OCI-LY3 (cell line): ENCODE measurements at regions not wholly inside any gene's neighbourhood (a gene's known extent, or its start where the extent isn't known, plus 50 kb on each side); places are given as distances from the start of the nearest gene placed in this dataset.

ENCODE experiments used
- H2AFZ ChIP-seq: fragments of 200-600, 300-600 bp; shearing (Covaris generic); 2 replicates; pipeline ENCODE4 v1.6.0; 2014; ENCODE audit warnings: antibody characterized with exemption, low read depth, low read length
- H3K27ac ChIP-seq: fragments of 200-600, 300-600 bp; sonication (generic); 2 replicates; pipeline ENCODE4 v1.5.1; 2014; ENCODE audit warnings: mild to moderate bottlenecking, low read length, moderate library complexity, mixed read lengths
- H3K27me3 ChIP-seq: fragments of 200-600, 300-600 bp; sonication (generic); 2 replicates; pipeline ENCODE4 v1.6.1; 2014; ENCODE audit warnings: low read depth, low read length, mixed read lengths
- H3K36me3 ChIP-seq: fragments of 200-600, 300-600 bp; sonication (generic); replicated peaks from 2 replicates; pipeline ENCODE3; 2014; ENCODE audit warnings: low read depth, low read length, mixed read lengths
- H3K4me1 ChIP-seq: fragments of 300-600, 200-600 bp; sonication (generic); 2 replicates; pipeline ENCODE4 v1.6.1; 2014; ENCODE audit warnings: low read length, mixed read lengths
- H3K4me2 ChIP-seq: fragments of 200-600, 300-600 bp; sonication (generic); 2 replicates; pipeline ENCODE4 v1.6.1; 2014; ENCODE audit warnings: low read length, mixed read lengths
- H3K4me3 ChIP-seq: fragments of 300-600, 200-600 bp; sonication (generic); 2 replicates; pipeline ENCODE4 v1.5.1; 2014; ENCODE audit warnings: antibody characterized with exemption, mild to moderate bottlenecking, low read length, moderate library complexity
- H3K79me2 ChIP-seq: fragments of 300-600, 200-600 bp; shearing (Covaris generic); 2 replicates; pipeline ENCODE4 v1.6.1; 2014; ENCODE audit warnings: mild to moderate bottlenecking, low read length, mixed read lengths
- H3K9ac ChIP-seq: fragments of 300-600, 200-600 bp; shearing (Covaris generic); 2 replicates; pipeline ENCODE4 v1.6.0; 2014; ENCODE audit warnings: mild to moderate bottlenecking, low read length, moderate library complexity
- H3K9me3 ChIP-seq: fragments of 200-600, 300-600 bp; shearing (Covaris generic); 2 replicates; pipeline ENCODE4 v1.6.1; 2014; ENCODE audit warnings: low read length, mixed read lengths; ENCODE audit not compliant: insufficient read depth
- H4K20me1 ChIP-seq: fragments of 200-600, 300-600 bp; sonication (generic); 2 replicates; pipeline ENCODE4 v1.6.1; 2016; ENCODE audit warnings: low read length, mixed read lengths; ENCODE audit not compliant: insufficient read depth
- CTCF ChIP-seq: fragments of 200-600, 300-600 bp; sonication (generic); IDR thresholded peaks from 2 replicates; pipeline ENCODE4 v1.5.1; 2014; ENCODE audit warnings: antibody characterized with exemption, low read length, low read depth
- EZH2phosphoT487 ChIP-seq: fragments of 200-600 bp; shearing (Covaris generic); IDR thresholded peaks from 2 replicates; pipeline ENCODE4 v1.6.1; 2018; ENCODE audit warnings: antibody characterized with exemption, mixed run types, low read depth

GRCh38 chr5:169423580-169424278 is 122.8 kb upstream of the SLIT3 start:
- H3K4me3 ChIP-seq, result peak overlapping the region; percentile 11; the same call in 1 of the 2 replicates
- H4K20me1 ChIP-seq, result no peaks in the 10 kb centered on the region
- no peaks in the 10 kb centered on the region for H3K36me3 ChIP-seq
- H3K79me2 ChIP-seq, result no peaks in the 10 kb centered on the region
- H3K27me3 ChIP-seq, result peaks cover 66% of the 10 kb centered on the region
- H3K4me1 ChIP-seq, result peaks cover 59% of the 10 kb centered on the region
- H2AFZ ChIP-seq, result peak overlapping the region; percentile 52; the same call in 1 of the 2 replicates
- no peak overlapping the region for H3K9ac ChIP-seq
- TF ChIP-seq EZH2phosphoT487 (no peak), CTCF (no peak)
- peak overlapping the region; percentile 57 for H3K4me2 ChIP-seq
- peak overlapping the region; percentile 57 for H3K27ac ChIP-seq
- H3K9me3 ChIP-seq, result peaks cover under 1% of the 10 kb centered on the region; the same call in 1 of the 2 replicates

- Histone ChIP-seq H3K9ac (no peak overlapping the region), H3K4me2 (no peak overlapping the region), H3K79me2 (no peaks in the 10 kb centered on the region), H3K4me1 (peaks cover 68% of the 10 kb centered on the region), H2AFZ (no peak overlapping the region), H4K20me1 (no peaks in the 10 kb centered on the region), H3K36me3 (no peaks in the 10 kb centered on the region), H3K9me3 (peaks cover 4% of the 10 kb centered on the region; the same call in 1 of the 2 replicates), H3K4me3 (no peak overlapping the region), H3K27ac (no peak overlapping the region), H3K27me3 (peaks cover 69% of the 10 kb centered on the region)
- TF ChIP-seq CTCF (no peak), EZH2phosphoT487 (no peak)
These were observed 121.1 kb upstream of the SLIT3 start for GRCh38 chr5:169422087-169422486.

GRCh38 chr5:169421677-169422076 is 120.7 kb upstream of the SLIT3 start:
- Histone ChIP-seq H3K79me2 (no peaks in the 10 kb centered on the region), H3K27me3 (peaks cover 69% of the 10 kb centered on the region), H3K4me3 (no peak overlapping the region), H3K4me2 (no peak overlapping the region), H3K9me3 (peaks cover 4% of the 10 kb centered on the region; the same call in 1 of the 2 replicates), H3K4me1 (peaks cover 68% of the 10 kb centered on the region), H4K20me1 (no peaks in the 10 kb centered on the region), H3K9ac (no peak overlapping the region), H2AFZ (no peak overlapping the region), H3K27ac (no peak overlapping the region), H3K36me3 (no peaks in the 10 kb centered on the region)
- TF ChIP-seq EZH2phosphoT487 (no peak), CTCF (no peak)

- TF ChIP-seq EZH2phosphoT487 (no peak), CTCF (no peak)
- Histone ChIP-seq H3K9me3 (peaks cover 4% of the 10 kb centered on the region; the same call in 1 of the 2 replicates), H3K9ac (no peak overlapping the region), H2AFZ (no peak overlapping the region), H3K36me3 (no peaks in the 10 kb centered on the region), H3K4me1 (peaks cover 48% of the 10 kb centered on the region), H3K4me3 (no peak overlapping the region), H3K79me2 (no peaks in the 10 kb centered on the region), H3K4me2 (peak overlapping the region; percentile 75; the same call in 1 of the 2 replicates), H3K27ac (no peak overlapping the region), H4K20me1 (0 out of 2 replicates have a peak, but pooled peaks cover 5% of the 10 kb centered on the region), H3K27me3 (peaks cover 83% of the 10 kb centered on the region)
These were observed 116.7 kb upstream of the SLIT3 start for GRCh38 chr5:169417676-169418075.
